GM12878 (cell line): ENCODE measurements at regions not wholly inside any gene's neighbourhood (a gene's known extent, or its start where the extent isn't known, plus 50 kb on each side); places are given as distances from the start of the nearest gene placed in this dataset.

ENCODE experiments used
- BACH1 ChIP-seq: fragments of 450-650 bp; IDR thresholded peaks from 2 replicates; pipeline ENCODE4 v1.6.1; 2017; ENCODE audit warnings: mild to moderate bottlenecking, borderline replicate concordance
- TBL1XR1 ChIP-seq: IDR thresholded peaks from 2 replicates; pipeline ENCODE4 v1.6.1; 2012; ENCODE audit warnings: low read depth, low read length, improper control_type of control experiment
- TF ChIP-seq, protein P1 (sequence below), 3 experiments: IDR thresholded peaks in 2 of 3; conservative IDR thresholded peaks in 1 of 3; 2 replicates each; pipeline ENCODE4 v1.5.1; 2011; ENCODE audit warnings: low read depth in 3 of 3, low read length in 3 of 3, mild to moderate bottlenecking in 3 of 3, control low read depth in 2 of 3, moderate library complexity in 2 of 3, inconsistent platforms in 1 of 3, mixed read lengths in 1 of 3; ENCODE audit not compliant: control insufficient read depth in 2 of 3, insufficient read depth in 1 of 3; ENCODE audit errors: extremely low read depth in 1 of 3

DNA sequence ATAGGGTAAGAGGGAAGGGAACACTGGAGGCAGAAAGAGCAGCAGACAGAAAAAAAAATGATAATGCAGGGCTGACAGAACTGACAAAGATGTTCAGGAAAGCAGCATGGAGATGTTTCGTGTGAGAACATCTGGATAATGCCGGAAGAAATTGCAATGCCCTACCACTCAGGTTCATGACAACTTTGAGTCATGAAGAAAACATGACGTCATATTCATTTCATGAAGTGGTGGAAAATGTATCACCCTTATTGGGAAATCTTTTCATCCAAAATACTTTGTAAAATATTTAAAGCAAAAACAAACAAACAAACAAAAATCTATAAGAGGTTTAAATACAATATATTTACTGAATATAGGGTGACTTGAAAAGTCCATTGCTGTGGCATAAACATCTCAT is 305.4 kb upstream of the IGF1R start:
- no peak for TF ChIP-seq TBL1XR1
- TF ChIP-seq, protein P1, sequence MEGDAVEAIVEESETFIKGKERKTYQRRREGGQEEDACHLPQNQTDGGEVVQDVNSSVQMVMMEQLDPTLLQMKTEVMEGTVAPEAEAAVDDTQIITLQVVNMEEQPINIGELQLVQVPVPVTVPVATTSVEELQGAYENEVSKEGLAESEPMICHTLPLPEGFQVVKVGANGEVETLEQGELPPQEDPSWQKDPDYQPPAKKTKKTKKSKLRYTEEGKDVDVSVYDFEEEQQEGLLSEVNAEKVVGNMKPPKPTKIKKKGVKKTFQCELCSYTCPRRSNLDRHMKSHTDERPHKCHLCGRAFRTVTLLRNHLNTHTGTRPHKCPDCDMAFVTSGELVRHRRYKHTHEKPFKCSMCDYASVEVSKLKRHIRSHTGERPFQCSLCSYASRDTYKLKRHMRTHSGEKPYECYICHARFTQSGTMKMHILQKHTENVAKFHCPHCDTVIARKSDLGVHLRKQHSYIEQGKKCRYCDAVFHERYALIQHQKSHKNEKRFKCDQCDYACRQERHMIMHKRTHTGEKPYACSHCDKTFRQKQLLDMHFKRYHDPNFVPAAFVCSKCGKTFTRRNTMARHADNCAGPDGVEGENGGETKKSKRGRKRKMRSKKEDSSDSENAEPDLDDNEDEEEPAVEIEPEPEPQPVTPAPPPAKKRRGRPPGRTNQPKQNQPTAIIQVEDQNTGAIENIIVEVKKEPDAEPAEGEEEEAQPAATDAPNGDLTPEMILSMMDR (IDR thresholded peaks at IDR 0.05 in 2 of 3, conservative IDR thresholded peaks at IDR 0.05 in 1 of 3; ENCODE audit: control insufficient read depth in 2 of 3, extremely low read depth in 1 of 3, insufficient read depth in 1 of 3, low read depth in 3 of 3, low read length in 3 of 3) = no peak
- TF ChIP-seq BACH1 = no peak
